ENCODE measurements at regions not wholly inside any gene's neighbourhood (a gene's known extent, or its start where the extent isn't known, plus 50 kb on each side); places are given as distances from the start of the nearest gene placed in this dataset.

- H2BK120ac ChIP-seq (ENCODE audit: low read depth, low read length, poor library complexity, severe bottlenecking) = no peak overlapping the region
- WGBS (ENCODE audit: extremely low coverage, insufficient read length, low lambda C conversion rate) = no CpG with 5 or more reads among the region's 13 CpGs
- H3K14ac ChIP-seq (ENCODE audit: insufficient read depth, low read length) = no peak overlapping the region
- no peaks in the 10 kb centered on the region for H3K79me1 ChIP-seq (ENCODE audit: insufficient read depth, low read depth, low read length, poor library complexity, severe bottlenecking)
- no peaks in the 10 kb centered on the region for H3K23me2 ChIP-seq (ENCODE audit: insufficient read length, low read depth, low read length, poor library complexity, severe bottlenecking)
- H3K4me1 ChIP-seq (ENCODE audit: insufficient read depth, low read length) = no peaks in the 10 kb centered on the region; the same call in 1 of the 2 replicates
- no peaks in the 10 kb centered on the region for H3K36me3 Mint-ChIP-seq (ENCODE audit: insufficient read depth in 1 of 3, low read depth in 3 of 3)
- H3K23ac ChIP-seq (ENCODE audit: insufficient read length, low read depth, low read length) = no peak overlapping the region
- H4K5ac ChIP-seq (ENCODE audit: insufficient read length, low read depth, low read length) = no peak overlapping the region
- H2BK20ac ChIP-seq (ENCODE audit: low read depth, low read length, poor library complexity, severe bottlenecking) = no peak overlapping the region
- H3K9ac ChIP-seq (ENCODE audit: extremely low read depth, insufficient read length, low read length) = no peak overlapping the region
- H3K79me2 ChIP-seq (ENCODE audit: insufficient read depth, low read length) = no peaks in the 10 kb centered on the region
- no peak overlapping the region for H2AK5ac ChIP-seq (ENCODE audit: insufficient read length, low read length)
- no peak overlapping the region for H3K4me2 ChIP-seq (ENCODE audit: insufficient read depth, insufficient read length, low read length)
- H3K9me3 ChIP-seq (ENCODE audit: control insufficient read depth, low read depth, low read length) = no peaks in the 10 kb centered on the region
- H3K4me1 Mint-ChIP-seq = peaks cover 12 to 13% of the 10 kb centered on the region in 2 experiments
- no peak overlapping the region for H3K4ac ChIP-seq (ENCODE audit: low read depth, low read length)
- H3K27ac Mint-ChIP-seq = no peak overlapping the region; a peak in 1 of 7 replicates
- H2BK12ac ChIP-seq (ENCODE audit: insufficient read length, low read depth, low read length) = no peak overlapping the region
- H3K27ac ChIP-seq (ENCODE audit: insufficient read length, low read depth, low read length) = no peak overlapping the region
- TF ChIP-seq CTCF (conservative IDR thresholded peaks at IDR 0.05) = no peak
- no peaks in the 10 kb centered on the region for H3K27me3 ChIP-seq (ENCODE audit: insufficient read depth, low read length)
- no peak overlapping the region for H2BK15ac ChIP-seq (ENCODE audit: low read depth, low read length)
- DNase-seq = no peak
- no peak overlapping the region for H3K56ac ChIP-seq (ENCODE audit: insufficient read length, low read depth, low read length)
- H3K9me3 Mint-ChIP-seq = no peaks in the 10 kb centered on the region
- no peaks in the 10 kb centered on the region for H3K27me3 Mint-ChIP-seq (ENCODE audit: low read depth)
- no peak overlapping the region for H3T11ph ChIP-seq (ENCODE audit: low read length)
- no peak overlapping the region for H2BK5ac ChIP-seq (ENCODE audit: insufficient read length, low read length)
- H2AFZ ChIP-seq (ENCODE audit: low read length) = no peak overlapping the region
- H3K4me3 Mint-ChIP-seq = no peak overlapping the region
- H4K20me1 ChIP-seq (ENCODE audit: control insufficient read depth, insufficient read depth, insufficient read length) = no peaks in the 10 kb centered on the region
- no peak overlapping the region for H4K91ac ChIP-seq (ENCODE audit: insufficient read length, low read depth, low read length)
- H3K18ac ChIP-seq (ENCODE audit: insufficient read length, low read depth, low read length) = no peak overlapping the region
- H4K8ac ChIP-seq (replicated peaks; ENCODE audit: insufficient read length, low read depth, low read length) = no peak overlapping the region
Observed at GRCh38 chr5:56409331-56410190, 176.4 kb upstream of the ANKRD55 start.

Measured in H9 (cell line).